Mesenchymal stem cell (in vitro differentiated cells and primary cell): ENCODE measurements at regions not wholly inside any gene's neighbourhood (a gene's known extent, or its start where the extent isn't known, plus 50 kb on each side); places are given as distances from the start of the nearest gene placed in this dataset.

ENCODE experiments used
- DNase-seq: peaks from one replicate; pipeline ENCODE4 v3.0.0-alpha.2; 2013
- H2AFZ ChIP-seq: one replicate; pipeline ENCODE4 v1.6.1; 2013; ENCODE audit warnings: low read depth, mild to moderate bottlenecking, control low read depth, inconsistent platforms, low read length, moderate library complexity
- H2AK5ac ChIP-seq: 2 replicates; pipeline ENCODE4 v1.6.1; 2013; ENCODE audit warnings: low read length, moderate library complexity, mild to moderate bottlenecking, inconsistent platforms; ENCODE audit not compliant: severe bottlenecking
- H2BK120ac ChIP-seq: one replicate; pipeline ENCODE4 v1.6.1; 2013; ENCODE audit warnings: low read depth, mild to moderate bottlenecking, inconsistent platforms, low read length, moderate library complexity
- H2BK12ac ChIP-seq, 2 experiments: one replicate each; pipeline ENCODE4 v1.6.1; 2013; ENCODE audit warnings: inconsistent platforms in 2 of 2, low read length in 2 of 2, mild to moderate bottlenecking in 2 of 2, moderate library complexity in 2 of 2, control low read depth in 1 of 2
- H2BK15ac ChIP-seq: one replicate; pipeline ENCODE4 v1.6.1; 2013; ENCODE audit warnings: mild to moderate bottlenecking, low read depth, inconsistent platforms; ENCODE audit not compliant: poor library complexity, severe bottlenecking
- H2BK5ac ChIP-seq: 2 replicates; pipeline ENCODE4 v1.6.1; 2013; ENCODE audit warnings: low read depth, mild to moderate bottlenecking, low read length, control low read depth, inconsistent platforms; ENCODE audit not compliant: poor library complexity, severe bottlenecking
- H3K14ac ChIP-seq, 2 experiments: one replicate each; pipeline ENCODE4 v1.6.1; 2013; ENCODE audit warnings: inconsistent platforms in 2 of 2, low read length in 2 of 2, control low read depth in 1 of 2, mild to moderate bottlenecking in 1 of 2, moderate library complexity in 1 of 2
- H3K18ac ChIP-seq, 2 experiments: one replicate each; pipeline ENCODE4 v1.6.1; 2013; ENCODE audit warnings: inconsistent platforms in 2 of 2, low read length in 2 of 2, control low read depth in 1 of 2, low read depth in 1 of 2, mild to moderate bottlenecking in 1 of 2
- H3K23ac ChIP-seq, 2 experiments: one replicate each; pipeline ENCODE4 v1.6.1; 2013; ENCODE audit warnings: inconsistent platforms in 2 of 2, low read length in 2 of 2, mild to moderate bottlenecking in 2 of 2, moderate library complexity in 2 of 2, control low read depth in 1 of 2
- H3K27ac ChIP-seq: 2 replicates; pipeline ENCODE4 v1.5.1; 2013; ENCODE audit warnings: mild to moderate bottlenecking, moderate library complexity, low read length, control low read depth, inconsistent platforms; ENCODE audit not compliant: poor library complexity, severe bottlenecking
- H3K27me3 ChIP-seq, 2 experiments: 2 replicates each; pipeline versions ENCODE4 v1.6.1 to v1.7.0; 2013; ENCODE audit warnings: low read length in 2 of 2, mild to moderate bottlenecking in 2 of 2, moderate library complexity in 2 of 2, control low read depth in 1 of 2, inconsistent platforms in 1 of 2; ENCODE audit not compliant: control insufficient read depth in 1 of 2, insufficient read depth in 1 of 2
- H3K36me3 ChIP-seq, 2 experiments: 2 replicates each; pipeline versions ENCODE4 v1.6.1 to v1.7.0; 2013; ENCODE audit warnings: low read length in 2 of 2, control low read depth in 1 of 2, inconsistent platforms in 1 of 2, low read depth in 1 of 2, mild to moderate bottlenecking in 1 of 2; ENCODE audit not compliant: insufficient read depth in 2 of 2, control insufficient read depth in 1 of 2
- H3K4ac ChIP-seq, 2 experiments: one replicate each; pipeline ENCODE4 v1.6.1; 2013; ENCODE audit warnings: inconsistent platforms in 2 of 2, low read length in 2 of 2, mild to moderate bottlenecking in 2 of 2, moderate library complexity in 2 of 2, control low read depth in 1 of 2, low read depth in 1 of 2
- H3K4me1 ChIP-seq: 2 replicates; pipeline ENCODE4 v1.6.1; 2013; ENCODE audit warnings: low read depth, low read length, control low read depth; ENCODE audit not compliant: control insufficient read depth, insufficient read depth
- H3K4me2 ChIP-seq: 2 replicates; pipeline ENCODE4 v1.6.1; 2013; ENCODE audit warnings: low read length, mild to moderate bottlenecking, inconsistent platforms; ENCODE audit not compliant: poor library complexity, severe bottlenecking
- H3K4me3 ChIP-seq, 2 experiments: 2 replicates each; pipeline versions ENCODE4 v1.5.1 to v1.7.0; 2013; ENCODE audit warnings: low read length in 2 of 2, mild to moderate bottlenecking in 2 of 2, control low read depth in 1 of 2, low read depth in 1 of 2; ENCODE audit not compliant: insufficient read depth in 1 of 2
- H3K79me1 ChIP-seq: replicated peaks from 2 replicates; pipeline ENCODE4 v1.6.1; 2013; ENCODE audit warnings: mild to moderate bottlenecking, control low read depth, low read length, inconsistent platforms; ENCODE audit not compliant: poor library complexity, severe bottlenecking
- H3K9ac ChIP-seq: 2 replicates; pipeline ENCODE4 v1.7.0; 2013; ENCODE audit warnings: mild to moderate bottlenecking, low read length, moderate library complexity
- H3K9me3 ChIP-seq: 2 replicates; pipeline ENCODE4 v1.7.0; 2013; ENCODE audit warnings: mild to moderate bottlenecking, low read length; ENCODE audit not compliant: control insufficient read depth
- H4K8ac ChIP-seq: one replicate; pipeline ENCODE4 v1.6.1; 2013; ENCODE audit warnings: inconsistent platforms, mild to moderate bottlenecking, low read length, moderate library complexity
- H4K91ac ChIP-seq: one replicate; pipeline ENCODE4 v1.6.1; 2013; ENCODE audit warnings: mild to moderate bottlenecking, low read length, inconsistent platforms
- WGBS: methylation state at CpG from one replicate; pipeline ENCODE4 v1.1.7; 2013; ENCODE audit warnings: mixed read lengths; 5-methylcytosine and 5-hydroxymethylcytosine counted together

GRCh38 chr5:124154714-124155113, 591.7 kb downstream of the ZNF608 start:
- H3K36me3 ChIP-seq = no peaks in the 10 kb centered on the region
- no peak overlapping the region for H2BK5ac ChIP-seq

GRCh38 chr5:124153588-124153987, 592.9 kb downstream of the ZNF608 start:
- no peak overlapping the region for H3K4ac ChIP-seq

More at GRCh38 chr5:124154714-124155113, 591.7 kb downstream of the ZNF608 start:
- no peak overlapping the region for H3K4me2 ChIP-seq
- H2AK5ac ChIP-seq = no peak overlapping the region
- H3K23ac ChIP-seq = no peak overlapping the region
- no peak overlapping the region for H4K8ac ChIP-seq
- no peak overlapping the region for H2AFZ ChIP-seq
- no peak overlapping the region for H3K14ac ChIP-seq
- H2BK12ac ChIP-seq = no peak overlapping the region
- H3K4ac ChIP-seq = no peak overlapping the region
- H3K9me3 ChIP-seq = peaks cover 51% of the 10 kb centered on the region
- H2BK15ac ChIP-seq = no peak overlapping the region
- no peaks in the 10 kb centered on the region for H3K79me1 ChIP-seq
- H3K4me3 ChIP-seq = no peak overlapping the region
- no peak overlapping the region for H2BK120ac ChIP-seq
- no CpG with 5 or more reads among the region's 1 CpG for WGBS
- H3K27me3 ChIP-seq = no peaks in the 10 kb centered on the region
- H3K27ac ChIP-seq = no peak overlapping the region
- H3K4me1 ChIP-seq = no peaks in the 10 kb centered on the region
- DNase-seq = peak; percentile 24
- no peak overlapping the region for H4K91ac ChIP-seq
- no peak overlapping the region for H3K18ac ChIP-seq
- H3K9ac ChIP-seq = no peak overlapping the region

GRCh38 chr5:124148574-124148973, 597.9 kb downstream of the ZNF608 start:
- Histone ChIP-seq H3K4me3 (no peak overlapping the region), H3K27ac (no peak overlapping the region), H3K23ac (no peak overlapping the region), H2BK12ac (no peak overlapping the region), H2AK5ac (no peak overlapping the region), H3K9me3 (peaks cover 43% of the 10 kb centered on the region), H3K9ac (no peak overlapping the region), H2BK15ac (no peak overlapping the region), H3K18ac (no peak overlapping the region), H3K4me2 (no peak overlapping the region), H3K79me1 (no peaks in the 10 kb centered on the region), H4K91ac (no peak overlapping the region), H3K14ac (no peak overlapping the region), H2BK5ac (no peak overlapping the region), H3K36me3 (no peaks in the 10 kb centered on the region), H2BK120ac (no peak overlapping the region), H3K4ac (no peak overlapping the region), H3K27me3 (no peaks in the 10 kb centered on the region), H2AFZ (no peak overlapping the region), H4K8ac (no peak overlapping the region), H3K4me1 (no peaks in the 10 kb centered on the region)
- 93% methylated on average over 2 of the region's 2 CpGs for WGBS
- DNase-seq = no peak

More at GRCh38 chr5:124153588-124153987, 592.9 kb downstream of the ZNF608 start:
- no CpG with 5 or more reads among the region's 1 CpG for WGBS
- Histone ChIP-seq H3K79me1 (no peaks in the 10 kb centered on the region), H3K9ac (no peak overlapping the region), H3K27me3 (no peaks in the 10 kb centered on the region), H2BK15ac (no peak overlapping the region), H3K4me2 (no peak overlapping the region), H3K36me3 (no peaks in the 10 kb centered on the region), H3K4me3 (no peak overlapping the region), H3K14ac (no peak overlapping the region), H2BK12ac (no peak overlapping the region), H3K18ac (no peak overlapping the region), H3K4me1 (no peaks in the 10 kb centered on the region), H3K9me3 (peaks cover 57% of the 10 kb centered on the region), H2BK120ac (no peak overlapping the region), H4K8ac (no peak overlapping the region), H2AK5ac (no peak overlapping the region), H4K91ac (no peak overlapping the region), H2BK5ac (no peak overlapping the region), H3K23ac (no peak overlapping the region), H3K27ac (no peak overlapping the region), H2AFZ (no peak overlapping the region)
- DNase-seq = no peak

- Histone ChIP-seq H2BK15ac (no peak overlapping the region), H3K9ac (no peak overlapping the region), H3K18ac (no peak overlapping the region), H2AFZ (no peak overlapping the region), H3K79me1 (no peaks in the 10 kb centered on the region), H4K8ac (no peak overlapping the region), H3K4me1 (no peaks in the 10 kb centered on the region), H3K9me3 (peaks cover 21% of the 10 kb centered on the region), H2BK12ac (no peak overlapping the region), H3K36me3 (no peaks in the 10 kb centered on the region), H3K14ac (no peak overlapping the region), H2AK5ac (no peak overlapping the region), H3K4me3 (no peak overlapping the region), H2BK120ac (no peak overlapping the region), H2BK5ac (no peak overlapping the region), H3K27ac (no peak overlapping the region), H3K27me3 (no peaks in the 10 kb centered on the region), H3K4ac (no peak overlapping the region), H3K4me2 (no peak overlapping the region), H4K91ac (no peak overlapping the region), H3K23ac (no peak overlapping the region)
- no peak for DNase-seq
Observed at GRCh38 chr5:124140060-124140459, 606.4 kb downstream of the ZNF608 start.
